Nephron (organoid): ENCODE measurements at regions not wholly inside any gene's neighbourhood (a gene's known extent, or its start where the extent isn't known, plus 50 kb on each side); places are given as distances from the start of the nearest gene placed in this dataset.
A peak's percentile ranks its signal among the peaks of the same experiment; 100 is the strongest.

ENCODE experiments used
- H3K27ac Mint-ChIP-seq, 3 experiments: 2 replicates each; pipeline ENCODE4 v1.8.0; 2020; ENCODE audit warnings: mixed read lengths in 3 of 3, mild to moderate bottlenecking in 2 of 3, moderate library complexity in 1 of 3
- H3K27me3 Mint-ChIP-seq: 2 replicates; pipeline ENCODE4 v1.8.0; 2021; ENCODE audit warnings: low read depth, mild to moderate bottlenecking, moderate library complexity, mixed read lengths
- H3K36me3 Mint-ChIP-seq: 2 replicates; pipeline ENCODE4 v1.8.0; 2020; ENCODE audit warnings: low read depth, mixed read lengths
- H3K4me1 Mint-ChIP-seq: 2 replicates; pipeline ENCODE4 v1.8.0; 2020; ENCODE audit warnings: mixed read lengths
- H3K4me3 Mint-ChIP-seq, 3 experiments: 2 replicates each; pipeline ENCODE4 v1.8.0; 2020; ENCODE audit warnings: mild to moderate bottlenecking in 3 of 3, mixed read lengths in 3 of 3, moderate library complexity in 2 of 3
- H3K9me3 Mint-ChIP-seq: 2 replicates; pipeline ENCODE4 v1.8.0; 2020; ENCODE audit warnings: mixed read lengths
- TF ChIP-seq, protein P1 (sequence below), 3 experiments: fragments of 200-600 bp; sonication (generic); IDR thresholded peaks; one replicate each; pipeline ENCODE4 v1.5.0; 2021; ENCODE audit warnings: antibody characterized with exemption in 3 of 3; ENCODE audit not compliant: unreplicated experiment in 3 of 3

DNA sequence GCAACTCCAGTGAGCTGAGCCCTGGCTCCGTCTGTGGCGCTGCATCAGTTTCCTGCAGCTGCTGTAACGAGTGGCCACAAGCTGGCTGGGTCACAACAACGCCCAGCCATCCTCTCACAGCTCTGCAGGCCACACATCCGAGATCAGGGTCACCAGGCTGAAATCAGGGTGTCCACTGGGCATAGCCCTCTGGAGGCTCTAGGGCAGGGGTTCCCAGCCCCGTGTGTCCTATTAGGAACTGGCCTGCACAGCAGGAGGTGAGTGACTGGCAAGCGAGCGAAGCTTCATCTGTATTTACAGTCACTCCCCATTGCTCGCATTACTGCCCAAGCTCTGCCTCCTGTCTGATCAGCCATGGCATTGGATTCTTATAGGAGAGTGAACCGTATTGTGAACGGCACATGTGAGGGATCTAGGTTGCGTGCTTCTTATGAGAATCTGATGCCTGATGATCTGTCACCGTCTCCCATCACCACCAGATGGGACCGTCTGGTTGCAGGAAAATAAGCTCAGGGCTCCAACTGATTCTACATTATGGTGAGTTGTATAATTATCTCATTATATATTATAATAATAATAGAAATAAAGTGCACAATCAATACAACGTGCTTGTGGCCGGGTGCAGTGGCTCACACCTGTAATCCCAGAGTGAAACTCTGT is 176.5 kb downstream of the SEC14L1 start:
- no peaks in the 10 kb centered on the region for H3K9me3 Mint-ChIP-seq
- H3K4me3 Mint-ChIP-seq = no peak overlapping the region
- TF ChIP-seq, protein P1, sequence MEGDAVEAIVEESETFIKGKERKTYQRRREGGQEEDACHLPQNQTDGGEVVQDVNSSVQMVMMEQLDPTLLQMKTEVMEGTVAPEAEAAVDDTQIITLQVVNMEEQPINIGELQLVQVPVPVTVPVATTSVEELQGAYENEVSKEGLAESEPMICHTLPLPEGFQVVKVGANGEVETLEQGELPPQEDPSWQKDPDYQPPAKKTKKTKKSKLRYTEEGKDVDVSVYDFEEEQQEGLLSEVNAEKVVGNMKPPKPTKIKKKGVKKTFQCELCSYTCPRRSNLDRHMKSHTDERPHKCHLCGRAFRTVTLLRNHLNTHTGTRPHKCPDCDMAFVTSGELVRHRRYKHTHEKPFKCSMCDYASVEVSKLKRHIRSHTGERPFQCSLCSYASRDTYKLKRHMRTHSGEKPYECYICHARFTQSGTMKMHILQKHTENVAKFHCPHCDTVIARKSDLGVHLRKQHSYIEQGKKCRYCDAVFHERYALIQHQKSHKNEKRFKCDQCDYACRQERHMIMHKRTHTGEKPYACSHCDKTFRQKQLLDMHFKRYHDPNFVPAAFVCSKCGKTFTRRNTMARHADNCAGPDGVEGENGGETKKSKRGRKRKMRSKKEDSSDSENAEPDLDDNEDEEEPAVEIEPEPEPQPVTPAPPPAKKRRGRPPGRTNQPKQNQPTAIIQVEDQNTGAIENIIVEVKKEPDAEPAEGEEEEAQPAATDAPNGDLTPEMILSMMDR (IDR thresholded peaks at IDR 0.05; ENCODE audit: unreplicated experiment in 3 of 3) = no peak
- peaks cover 7% of the 10 kb centered on the region for H3K27me3 Mint-ChIP-seq
- H3K27ac Mint-ChIP-seq = peak overlapping the region in 2 of 3 experiments; percentile 80 to 88
- H3K4me1 Mint-ChIP-seq = peaks cover 64% of the 10 kb centered on the region
- no peaks in the 10 kb centered on the region for H3K36me3 Mint-ChIP-seq

DNA sequence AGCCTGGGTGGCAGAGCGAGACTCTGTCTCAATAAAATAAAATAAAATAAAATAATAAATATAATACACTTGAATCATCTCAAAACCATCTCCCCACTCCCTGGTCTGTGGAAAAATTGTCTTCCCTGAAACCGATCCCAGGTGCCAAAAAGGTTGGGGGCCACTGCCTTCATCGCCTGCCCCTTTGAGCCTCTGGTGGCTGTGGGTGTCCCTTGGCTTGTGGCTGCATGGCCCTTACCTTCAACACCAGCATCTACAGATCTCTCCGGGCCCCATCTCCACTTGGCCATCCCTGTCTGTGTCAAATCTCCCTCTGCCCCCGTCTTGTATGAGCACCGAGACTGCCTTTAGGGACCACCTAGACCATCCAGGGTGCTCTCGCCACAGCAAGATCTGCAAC is 177.3 kb downstream of the SEC14L1 start:
- TF ChIP-seq, protein P1 (IDR thresholded peaks at IDR 0.05; ENCODE audit: unreplicated experiment in 3 of 3) = no peak
- Mint-ChIP-seq H3K27ac (peak overlapping the region in 2 of 3 experiments; percentile 85 to 91), H3K9me3 (no peaks in the 10 kb centered on the region), H3K4me1 (peaks cover 64% of the 10 kb centered on the region), H3K4me3 (no peak overlapping the region), H3K36me3 (no peaks in the 10 kb centered on the region), H3K27me3 (peaks cover 7% of the 10 kb centered on the region)

DNA sequence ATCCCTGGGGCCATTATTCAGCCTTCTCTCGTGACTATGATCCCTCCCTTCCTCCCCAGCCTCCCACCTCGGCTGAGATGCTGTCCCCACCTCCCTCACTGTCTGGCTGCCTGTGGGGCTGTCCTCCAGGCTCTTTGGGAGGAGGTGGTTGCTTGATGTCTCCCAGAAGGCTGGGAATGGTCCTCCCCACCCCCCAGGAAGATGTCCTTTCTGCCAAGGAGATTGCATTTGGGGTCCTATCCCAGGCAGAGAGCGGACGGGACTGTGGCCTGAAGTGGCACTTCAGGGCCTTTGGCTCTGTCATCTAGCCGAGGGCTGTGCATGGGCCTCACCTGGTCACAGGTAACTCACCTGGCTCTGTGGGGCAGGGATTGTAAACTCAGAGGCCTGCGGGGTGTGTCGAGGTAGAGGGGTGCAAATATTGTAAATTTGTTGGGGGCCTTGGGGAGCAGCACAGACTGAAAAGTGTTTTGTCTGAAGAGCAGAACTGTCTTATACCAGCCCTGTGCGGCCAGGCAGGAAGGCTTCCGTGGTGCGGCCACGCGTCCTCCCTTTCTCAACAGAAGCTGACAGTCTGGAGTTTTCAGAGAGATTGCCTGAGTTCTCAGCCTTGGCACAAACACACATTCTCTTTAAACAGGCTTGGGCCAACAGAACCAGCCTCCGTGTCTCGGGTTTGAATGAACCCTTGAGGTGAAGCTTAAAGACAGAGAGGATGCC is 177.9 kb downstream of the SEC14L1 start:
- Mint-ChIP-seq H3K9me3 (no peaks in the 10 kb centered on the region), H3K36me3 (no peaks in the 10 kb centered on the region), H3K27me3 (peaks cover 4% of the 10 kb centered on the region), H3K27ac (peak overlapping the region; percentile 39 to 91 (median 85)), H3K4me3 (peak overlapping the region in 2 of 3 experiments; percentile 72 to 76), H3K4me1 (peaks cover 64% of the 10 kb centered on the region)
- TF ChIP-seq, protein P1 (IDR thresholded peaks at IDR 0.05; ENCODE audit: unreplicated experiment in 3 of 3) = no peak

DNA sequence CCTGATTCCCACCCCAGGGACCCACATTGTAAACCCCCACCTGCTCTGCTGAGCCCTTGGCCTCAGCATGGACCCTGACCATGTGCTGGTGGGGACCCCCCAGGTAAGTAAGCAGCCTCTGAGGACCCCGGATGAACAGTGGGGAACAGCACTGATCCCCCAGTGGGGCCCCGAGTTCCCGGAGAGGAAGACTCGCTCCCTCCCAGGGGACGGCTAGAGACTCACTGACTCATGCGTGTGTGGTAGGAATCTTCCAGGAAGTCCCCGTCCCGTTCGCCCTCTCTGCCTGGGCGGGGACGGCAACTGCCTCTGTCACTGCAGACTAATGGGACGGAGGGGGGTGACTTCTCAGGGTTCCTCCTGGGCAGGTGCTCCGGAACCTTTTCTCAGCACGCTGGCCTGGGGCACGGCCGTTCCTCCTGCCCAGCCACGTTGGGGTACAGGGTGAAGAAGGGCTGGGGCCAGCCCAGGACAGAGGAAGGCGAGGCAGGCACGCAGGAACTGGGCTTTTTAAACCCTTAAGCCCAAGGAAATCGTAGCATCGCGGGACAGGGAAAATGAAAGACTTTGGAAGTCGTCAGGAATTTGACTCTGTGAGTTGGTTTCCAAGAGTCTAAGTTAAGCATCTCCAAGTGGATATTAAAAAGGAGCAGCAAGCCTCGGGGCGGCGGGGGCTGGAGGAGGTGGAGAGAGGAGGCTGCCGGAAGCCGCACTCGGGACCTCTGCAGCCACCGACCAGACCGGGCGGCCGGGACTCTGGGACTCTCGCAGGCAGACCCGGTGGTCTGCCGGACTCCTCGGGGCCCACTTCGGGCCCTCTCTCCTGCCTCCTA is 178.7 kb downstream of the SEC14L1 start:
- Mint-ChIP-seq H3K4me3 (peak overlapping the region; percentile 60 to 76 (median 72)), H3K27ac (peak overlapping the region; percentile 39 to 91 (median 85)), H3K36me3 (no peaks in the 10 kb centered on the region), H3K9me3 (no peaks in the 10 kb centered on the region), H3K27me3 (peaks cover 4% of the 10 kb centered on the region), H3K4me1 (peaks cover 72% of the 10 kb centered on the region)
- TF ChIP-seq, protein P1 (IDR thresholded peaks at IDR 0.05; ENCODE audit: unreplicated experiment in 3 of 3) = no peak

DNA sequence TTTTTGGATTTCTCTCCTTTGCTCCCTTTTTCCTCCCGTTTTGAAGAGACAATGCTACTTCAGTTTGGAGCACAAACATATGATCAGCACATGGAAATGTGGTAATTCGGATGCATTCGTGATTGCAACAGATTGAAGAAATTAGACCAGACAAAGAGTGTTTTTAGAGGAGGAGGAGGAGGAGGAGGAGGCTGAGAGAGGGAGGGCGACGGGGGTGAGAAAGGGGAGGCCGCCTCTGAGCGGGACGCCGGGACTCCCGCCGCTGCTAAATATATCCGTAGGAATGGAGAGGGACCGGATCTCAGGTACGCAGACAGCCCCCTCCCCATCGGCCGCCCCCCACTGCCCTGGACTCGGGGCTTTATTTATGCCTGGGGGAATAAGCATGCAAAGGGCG is 179.3 kb downstream of the SEC14L1 start:
- H3K4me1 Mint-ChIP-seq = peaks cover 78% of the 10 kb centered on the region
- peak overlapping the region; percentile 39 to 91 (median 85) for H3K27ac Mint-ChIP-seq
- no peaks in the 10 kb centered on the region for H3K9me3 Mint-ChIP-seq
- peak overlapping the region; percentile 34 to 76 (median 72) for H3K4me3 Mint-ChIP-seq
- TF ChIP-seq, protein P1 (IDR thresholded peaks at IDR 0.05; ENCODE audit: unreplicated experiment in 3 of 3) = no peak
- H3K36me3 Mint-ChIP-seq = no peaks in the 10 kb centered on the region
- H3K27me3 Mint-ChIP-seq = peaks cover 2% of the 10 kb centered on the region
